ENCODE measurements at regions not wholly inside any gene's neighbourhood (a gene's known extent, or its start where the extent isn't known, plus 50 kb on each side); places are given as distances from the start of the nearest gene placed in this dataset.
A peak's percentile ranks its signal among the peaks of the same experiment; 100 is the strongest.
"Not testable (repeated sequence)": the region's sequence is repeated elsewhere in the genome, so short reads cannot be mapped to it uniquely, and the experiment has no call there.

GRCh38 chr3:145013931-145014330 is 1042.3 kb downstream of the DIPK2A start:
- no peak for DNase-seq (ENCODE audit: low read depth in 2 of 2)

- no peak for DNase-seq (ENCODE audit: low read depth in 2 of 2)
Measured at GRCh38 chr3:145015253-145015652, 1043.6 kb downstream of the DIPK2A start.

- DNase-seq (ENCODE audit: low read depth in 2 of 2): no peak
Measured at GRCh38 chr3:145017959-145018358, 1046.3 kb downstream of the DIPK2A start.

- DNase-seq (ENCODE audit: low read depth in 2 of 2): no peak
Measured at GRCh38 chr3:145022447-145022846, 1050.8 kb downstream of the DIPK2A start.

GRCh38 chr3:145024700-145025099 is 1053.1 kb downstream of the DIPK2A start:
- DNase-seq (ENCODE audit: low read depth in 2 of 2): no peak

- DNase-seq (ENCODE audit: low read depth in 2 of 2): not testable (repeated sequence)
Measured at GRCh38 chr3:145027186-145027585, 1055.6 kb downstream of the DIPK2A start.

GRCh38 chr3:145032791-145033190 is 1061.2 kb downstream of the DIPK2A start:
- peak in 1 of 2 donors; percentile 15 for DNase-seq (ENCODE audit: low read depth in 2 of 2)

- DNase-seq (ENCODE audit: low read depth in 2 of 2): no peak
Measured at GRCh38 chr3:145035682-145036081, 1064.1 kb downstream of the DIPK2A start.

- not testable (repeated sequence) for DNase-seq (ENCODE audit: low read depth in 2 of 2)
Measured at GRCh38 chr3:145054055-145054454, 1082.4 kb downstream of the DIPK2A start.

- DNase-seq (ENCODE audit: low read depth in 2 of 2): no peak
Measured at GRCh38 chr3:145055375-145056076, 1083.9 kb downstream of the DIPK2A start.

GRCh38 chr3:145058483-145058882 is 1086.9 kb downstream of the DIPK2A start:
- no peak for DNase-seq (ENCODE audit: low read depth in 2 of 2)

GRCh38 chr3:145063616-145064015 is 1092.0 kb downstream of the DIPK2A start:
- DNase-seq (ENCODE audit: low read depth in 2 of 2): no peak

GRCh38 chr3:145070795-145071194 is 1090.2 kb downstream of the PLOD2 start:
- no peak for DNase-seq (ENCODE audit: low read depth in 2 of 2)

- DNase-seq (ENCODE audit: low read depth in 2 of 2): no peak
Measured at GRCh38 chr3:145079436-145079835, 1081.5 kb downstream of the PLOD2 start.

- DNase-seq (ENCODE audit: low read depth in 2 of 2): no peak
Measured at GRCh38 chr3:145087038-145087437, 1073.9 kb downstream of the PLOD2 start.

GRCh38 chr3:145088917-145089316 is 1072.1 kb downstream of the PLOD2 start:
- no peak for DNase-seq (ENCODE audit: low read depth in 2 of 2)

GRCh38 chr3:145089337-145089736 is 1071.6 kb downstream of the PLOD2 start:
- DNase-seq (ENCODE audit: low read depth in 2 of 2): no peak

GRCh38 chr3:145094355-145094941 is 1066.5 kb downstream of the PLOD2 start:
- DNase-seq (ENCODE audit: low read depth in 2 of 2): peak in 1 of 2 donors; percentile 54

GRCh38 chr3:145111141-145111540 is 1049.8 kb downstream of the PLOD2 start:
- DNase-seq (ENCODE audit: low read depth in 2 of 2): not testable (repeated sequence)

- no peak for DNase-seq (ENCODE audit: low read depth in 2 of 2)
Measured at GRCh38 chr3:145116769-145117168, 1044.2 kb downstream of the PLOD2 start.

GRCh38 chr3:145118303-145118702 is 1042.7 kb downstream of the PLOD2 start:
- no peak for DNase-seq (ENCODE audit: low read depth in 2 of 2)

- DNase-seq (ENCODE audit: low read depth in 2 of 2): no peak
Measured at GRCh38 chr3:145124900-145125678, 1035.9 kb downstream of the PLOD2 start.

GRCh38 chr3:145133281-145133680 is 1027.7 kb downstream of the PLOD2 start:
- no peak for DNase-seq (ENCODE audit: low read depth in 2 of 2)

Data from dermis microvascular lymphatic vessel endothelial cell (primary cell).